GM18861 (cell line): ENCODE measurements at regions not wholly inside any gene's neighbourhood (a gene's known extent, or its start where the extent isn't known, plus 50 kb on each side); places are given as distances from the start of the nearest gene placed in this dataset.
"Not testable (repeated sequence)": the region's sequence is repeated elsewhere in the genome, so short reads cannot be mapped to it uniquely, and the experiment has no call there.

Experiments used
- ATAC-seq: cut with Tn5 transposase; IDR thresholded peaks from one replicate; pipeline ENCODE4 v1.9.1; 2021; ENCODE audit not compliant: unreplicated experiment

DNA sequence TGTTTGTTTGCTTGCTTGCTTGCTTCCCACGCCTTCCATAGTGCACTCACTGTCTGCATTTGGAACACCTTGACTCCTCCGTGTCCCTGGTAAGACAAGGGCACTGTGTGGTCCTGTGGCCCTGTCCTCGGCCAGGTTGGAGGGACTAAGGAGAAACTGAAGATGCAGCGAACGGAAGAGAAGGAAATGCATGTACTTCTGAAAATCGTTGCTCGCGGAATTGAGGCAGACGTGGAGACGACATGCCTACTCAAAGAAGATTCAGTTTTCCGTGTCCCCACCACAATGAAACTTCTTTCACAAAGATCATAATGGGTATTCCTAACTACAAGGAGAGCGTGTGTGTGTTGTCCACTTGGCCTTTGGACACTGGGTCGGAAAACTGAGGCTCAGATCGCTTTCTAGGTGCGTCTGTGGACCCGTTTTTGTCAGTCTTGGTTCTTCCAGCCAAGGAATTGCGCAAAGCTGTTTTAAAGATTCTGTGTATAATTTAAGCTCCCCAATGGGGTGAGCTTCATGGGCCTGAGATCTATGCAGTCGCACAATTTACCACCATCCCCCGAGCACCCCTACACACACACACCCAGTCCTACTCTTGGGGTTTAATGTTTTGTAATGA lies 120.4 kb upstream of the ZNF184 start:
- no peak for ATAC-seq

- peak; percentile 78 for ATAC-seq
These were observed 119.7 kb upstream of the ZNF184 start for GRCh38 chr6:27592481-27593199.

- no peak for ATAC-seq
These were observed 119.0 kb upstream of the ZNF184 start for GRCh38 chr6:27591699-27592480.

GRCh38 chr6:27585316-27585715 lies 112.4 kb upstream of the ZNF184 start:
- not testable (repeated sequence) for ATAC-seq

DNA sequence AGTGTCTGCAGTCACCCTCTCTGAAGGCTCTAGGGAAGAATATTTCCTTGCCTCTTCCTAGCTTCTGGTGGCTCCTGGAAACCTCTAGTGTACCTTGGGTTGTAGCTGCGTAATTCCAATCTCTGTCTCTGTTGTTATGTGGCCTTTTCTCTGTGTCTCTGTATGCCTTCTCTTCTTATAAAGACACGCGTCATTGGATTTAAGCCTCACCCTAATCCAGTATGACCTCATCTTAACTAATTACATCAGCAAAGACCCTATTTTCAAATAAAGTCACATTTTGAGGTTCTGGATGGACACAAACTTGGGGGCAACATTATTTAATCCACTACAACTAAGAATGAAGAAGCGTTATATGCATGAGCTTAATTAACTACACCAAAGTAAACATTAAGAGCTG lies 111.4 kb upstream of the ZNF184 start:
- ATAC-seq: no peak

DNA sequence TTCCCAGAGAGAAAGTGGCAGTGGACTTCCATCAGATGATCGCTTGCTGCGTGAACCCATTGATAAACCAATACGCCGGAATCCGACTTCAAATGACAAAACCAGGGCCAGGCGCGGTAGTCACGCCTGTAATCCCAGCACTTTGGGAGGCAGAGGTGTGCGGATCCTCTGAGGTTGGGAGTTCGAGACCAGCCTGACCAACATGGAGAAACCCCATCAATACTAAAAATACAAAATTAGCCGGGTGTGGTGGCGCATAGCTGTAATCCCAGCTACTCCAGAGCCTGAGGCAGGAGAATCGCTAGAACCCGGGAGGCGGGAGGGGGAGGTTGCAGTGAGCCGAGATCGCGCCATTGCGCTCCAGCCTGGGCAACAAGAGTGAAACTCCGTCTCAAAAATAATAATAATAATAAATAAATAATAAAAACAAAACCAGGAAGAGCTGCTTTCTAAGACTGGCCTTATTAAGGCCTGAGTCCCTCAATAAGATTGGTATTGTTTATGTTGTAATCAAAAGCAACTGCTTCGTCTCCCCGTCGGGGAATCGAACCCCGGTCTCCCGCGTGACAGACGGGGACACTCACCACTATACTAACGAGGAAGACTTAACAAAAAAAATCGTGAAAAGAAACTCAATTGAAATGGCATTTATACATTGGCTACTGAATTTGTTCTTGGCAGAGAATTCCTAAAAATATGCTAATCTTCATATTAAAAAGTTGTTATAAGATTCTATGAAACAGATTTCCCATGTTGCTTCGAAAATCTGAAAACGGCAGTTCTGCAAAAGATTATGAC lies 110.2 kb upstream of the ZNF184 start:
- no peak for ATAC-seq

GRCh38 chr6:27579973-27580372 lies 107.1 kb upstream of the ZNF184 start:
- no peak for ATAC-seq

DNA sequence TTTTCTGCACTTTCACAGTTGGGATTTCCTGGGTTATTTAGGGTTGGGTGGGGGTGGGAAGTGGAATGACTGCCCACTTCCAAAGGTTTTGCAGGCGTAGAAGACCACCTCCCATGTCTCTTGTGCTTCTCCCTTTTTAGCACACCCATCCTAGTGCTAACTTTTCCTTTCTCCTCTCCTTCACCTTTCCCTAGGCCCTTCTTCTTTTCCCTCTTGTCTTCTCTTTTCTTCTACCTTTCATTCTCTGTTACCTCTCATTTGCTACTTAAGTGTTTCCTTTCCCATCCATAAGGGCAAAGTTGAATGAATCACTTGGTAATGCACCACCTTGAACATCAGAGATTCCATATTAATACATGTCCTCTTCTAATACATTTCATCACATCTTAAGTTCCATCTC lies 105.0 kb upstream of the ZNF184 start:
- ATAC-seq: no peak

GRCh38 chr6:27575594-27576361 lies 102.9 kb upstream of the ZNF184 start:
- no peak for ATAC-seq

DNA sequence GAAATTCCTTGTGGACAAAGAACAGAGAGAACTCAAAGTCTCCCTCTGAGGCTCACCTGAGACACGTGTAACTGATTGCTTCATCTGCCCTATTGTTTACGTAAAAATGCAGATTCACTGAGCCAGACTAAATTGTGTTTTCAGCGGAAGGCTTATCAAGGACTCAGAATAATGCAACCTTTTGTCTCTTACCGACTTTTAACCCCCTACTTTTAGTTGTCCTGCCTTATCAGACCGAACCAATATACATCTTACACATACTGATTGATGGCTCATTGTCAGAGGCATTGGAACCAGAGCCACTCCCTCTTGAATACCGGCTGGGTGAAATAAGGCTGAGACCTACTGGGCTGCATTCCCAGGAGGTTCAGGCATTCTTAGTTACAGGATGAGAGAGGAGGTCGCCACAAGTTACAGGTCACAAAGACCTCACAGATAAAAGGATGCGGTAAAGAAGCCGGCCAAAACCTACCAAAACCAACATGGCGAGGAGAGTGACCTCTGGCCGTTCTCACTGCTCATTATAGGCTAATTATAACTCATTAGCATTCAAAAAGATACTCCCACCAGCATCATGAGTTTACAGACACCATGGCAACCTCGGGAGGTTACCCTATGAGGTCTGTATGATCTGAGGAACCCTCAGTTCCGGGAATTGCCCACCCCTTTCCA lies 95.5 kb upstream of the ZNF184 start:
- no peak for ATAC-seq

DNA sequence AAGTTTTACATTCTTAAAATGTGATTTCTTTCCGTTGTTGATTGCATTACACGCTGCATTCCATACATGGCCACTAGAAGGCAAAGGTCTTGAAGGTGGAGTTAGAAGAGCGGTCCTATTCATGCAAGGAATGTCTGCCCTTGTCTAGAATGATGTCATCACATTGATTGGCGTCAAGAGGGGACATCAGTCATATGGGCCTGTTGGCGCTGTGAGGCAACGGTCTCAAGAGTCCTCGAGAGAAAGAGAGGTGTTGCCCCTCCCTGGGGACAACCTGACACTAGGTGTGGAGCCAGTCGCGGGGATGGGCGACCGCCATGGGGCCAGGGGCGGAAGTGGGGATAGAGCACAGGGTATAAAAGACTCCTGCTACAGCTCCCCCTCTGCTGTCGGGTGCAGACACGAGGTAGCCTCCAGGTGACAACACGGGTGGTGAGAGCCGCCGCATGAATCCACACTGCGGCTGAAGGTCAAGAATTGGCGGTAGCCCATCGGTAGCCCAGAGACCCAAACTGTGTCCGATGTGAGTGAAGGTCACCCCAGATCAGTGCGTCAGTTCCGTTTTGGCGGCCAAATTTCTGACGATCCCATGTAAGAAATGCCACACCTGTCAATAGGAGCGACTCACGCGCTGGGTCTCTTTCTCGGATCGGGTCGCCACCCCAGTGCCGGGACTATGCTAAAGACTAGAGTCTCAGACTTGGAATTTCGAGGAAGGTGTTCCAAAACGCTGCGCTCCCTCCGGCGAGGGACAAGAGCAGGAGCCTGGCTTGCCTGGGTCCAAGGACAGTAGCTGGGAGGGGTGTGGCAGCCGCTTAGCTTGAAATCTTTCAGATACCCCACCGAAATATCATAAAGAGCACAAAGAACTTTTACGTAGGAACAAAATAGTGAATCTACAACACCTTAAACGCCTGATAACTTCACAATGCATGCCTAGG lies 93.2 kb upstream of the ZNF184 start:
- no peak for ATAC-seq

DNA sequence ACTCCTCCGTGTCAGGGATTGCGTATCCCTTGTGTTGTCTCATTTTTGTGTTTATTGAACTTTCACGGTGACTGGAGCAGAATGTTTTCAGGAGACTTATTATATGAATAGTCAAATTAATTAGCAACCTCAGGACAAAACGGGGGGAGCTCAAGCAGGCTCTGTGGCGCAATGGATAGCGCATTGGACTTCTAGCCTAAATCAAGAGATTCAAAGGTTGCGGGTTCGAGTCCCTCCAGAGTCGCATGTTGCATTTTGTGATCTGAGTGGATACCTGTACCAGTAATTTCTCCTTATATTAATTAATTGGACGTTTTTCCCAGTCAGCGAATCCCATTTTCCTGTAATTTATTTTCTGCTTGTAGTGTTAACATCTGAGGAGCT lies 89.1 kb upstream of the ZNF184 start:
- no peak for ATAC-seq

GRCh38 chr6:27558028-27558724 lies 85.3 kb upstream of the ZNF184 start:
- ATAC-seq: no peak

GRCh38 chr6:27556406-27556805 lies 83.5 kb upstream of the ZNF184 start:
- ATAC-seq: no peak

DNA sequence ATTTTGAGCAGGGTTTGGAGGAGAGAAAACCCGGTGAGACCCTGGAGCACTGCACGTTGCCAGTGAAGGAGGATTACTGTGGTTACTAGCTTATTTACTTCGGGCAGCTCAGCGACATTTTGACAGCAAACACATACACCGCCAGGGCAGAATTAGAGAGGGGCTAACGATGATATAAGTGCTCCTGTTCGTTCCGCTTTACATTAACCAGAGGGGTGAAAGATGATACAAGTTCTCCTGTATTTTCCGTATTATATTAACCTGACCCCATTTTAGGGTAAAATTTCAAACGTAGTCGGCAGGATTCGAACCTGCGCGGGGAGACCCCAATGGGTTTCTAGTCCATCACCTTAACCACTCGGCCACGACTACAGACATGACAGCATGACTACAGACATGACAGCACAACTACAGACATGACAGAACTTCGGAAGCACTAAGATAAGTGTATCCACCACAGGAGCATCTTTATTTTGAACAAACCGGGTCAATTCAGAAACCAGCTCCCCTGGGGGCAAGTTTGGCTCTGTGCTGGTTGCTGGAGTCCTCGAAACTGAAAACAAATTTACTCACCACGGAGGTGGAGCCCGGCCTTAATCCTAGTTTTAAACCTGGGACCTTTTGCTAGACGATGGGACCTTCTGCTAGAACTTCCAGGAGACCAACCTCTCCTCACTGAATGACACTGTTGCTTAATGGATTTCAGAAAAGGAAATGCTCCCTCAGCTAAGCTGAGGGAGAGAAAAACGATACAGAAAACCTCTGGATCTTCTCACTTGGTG lies 80.4 kb upstream of the ZNF184 start:
- peak; percentile 60 for ATAC-seq

- ATAC-seq: no peak
These were observed 78.7 kb upstream of the ZNF184 start for GRCh38 chr6:27551607-27552006.

- ATAC-seq: no peak
These were observed 77.8 kb upstream of the ZNF184 start for GRCh38 chr6:27550692-27551091.

DNA sequence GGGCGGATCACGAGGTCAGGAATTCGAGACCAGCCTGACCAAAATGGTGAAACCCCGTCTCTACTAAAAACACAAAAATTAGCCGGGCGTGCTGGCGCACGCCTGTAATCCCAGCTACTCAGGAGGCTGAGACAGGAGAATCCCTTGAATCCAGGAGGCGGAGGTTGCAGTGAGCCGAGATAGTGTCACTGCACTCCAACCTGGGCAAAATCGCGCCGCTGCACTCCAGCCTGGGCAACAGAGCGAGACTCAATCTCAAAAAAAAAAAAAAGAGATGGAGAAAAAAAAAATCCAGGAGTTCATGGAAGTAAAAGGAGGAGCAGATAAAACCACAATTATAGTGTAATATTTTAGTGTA lies 76.3 kb upstream of the ZNF184 start:
- not testable (repeated sequence) for ATAC-seq
